ENCODE measurements at regions not wholly inside any gene's neighbourhood (a gene's known extent, or its start where the extent isn't known, plus 50 kb on each side); places are given as distances from the start of the nearest gene placed in this dataset.

GRCh38 chr2:2985020-2985419 is 392.6 kb downstream of the EIPR1 start:
- H3K4me3 Mint-ChIP-seq: no peak overlapping the region
- Histone ChIP-seq H3K4me2 (no peak overlapping the region), H3K4me1 (no peaks in the 10 kb centered on the region), H2AFZ (replicated peaks) (no peak overlapping the region), H3F3A (ENCODE audit: low read depth) (no peaks in the 10 kb centered on the region), H3K79me2 (ENCODE audit: low read depth) (no peaks in the 10 kb centered on the region), H3K9me3 (ENCODE audit: low read depth) (peaks cover 5% of the 10 kb centered on the region), H3K4me3 (no peak overlapping the region), H3K27ac (no peak overlapping the region), H3K36me3 (no peaks in the 10 kb centered on the region), H3K27me3 (no peaks in the 10 kb centered on the region), H3K9ac (no peak overlapping the region), H4K20me1 (ENCODE audit: low read depth) (no peaks in the 10 kb centered on the region)
- H3K36me3 Mint-ChIP-seq: no peaks in the 10 kb centered on the region
- TF ChIP-seq CTCF (IDR thresholded peaks at IDR 0.05) (no peak), EZH2phosphoT487 (IDR thresholded peaks at IDR 0.05) (no peak), EZH2 (IDR thresholded peaks at IDR 0.05) (no peak)
- H3K4me1 Mint-ChIP-seq: no peaks in the 10 kb centered on the region
- no peaks in the 10 kb centered on the region for H3K27me3 Mint-ChIP-seq (ENCODE audit: insufficient read depth, low read depth)
- peaks cover 15% of the 10 kb centered on the region for H3K9me3 Mint-ChIP-seq
- DNase-seq (ENCODE audit: low spot score): no peak
- no peak overlapping the region for H3K27ac Mint-ChIP-seq

GRCh38 chr2:2981000-2981399 is 396.6 kb downstream of the EIPR1 start:
- Histone ChIP-seq H3K79me2 (ENCODE audit: low read depth) (no peaks in the 10 kb centered on the region), H3K4me2 (no peak overlapping the region), H3K9me3 (ENCODE audit: low read depth) (no peaks in the 10 kb centered on the region), H2AFZ (replicated peaks) (no peak overlapping the region), H4K20me1 (ENCODE audit: low read depth) (no peaks in the 10 kb centered on the region), H3K27me3 (no peaks in the 10 kb centered on the region), H3K9ac (no peak overlapping the region), H3K4me3 (no peak overlapping the region), H3K36me3 (no peaks in the 10 kb centered on the region), H3K27ac (no peak overlapping the region), H3K4me1 (no peaks in the 10 kb centered on the region), H3F3A (ENCODE audit: low read depth) (no peaks in the 10 kb centered on the region)
- Mint-ChIP-seq H3K4me1 (no peaks in the 10 kb centered on the region), H3K27me3 (ENCODE audit: insufficient read depth, low read depth) (no peaks in the 10 kb centered on the region), H3K36me3 (no peaks in the 10 kb centered on the region), H3K4me3 (no peak overlapping the region), H3K27ac (no peak overlapping the region), H3K9me3 (peaks cover 4% of the 10 kb centered on the region)
- TF ChIP-seq EZH2 (IDR thresholded peaks at IDR 0.05): no peak
- no peak for TF ChIP-seq EZH2phosphoT487 (IDR thresholded peaks at IDR 0.05)
- TF ChIP-seq CTCF (IDR thresholded peaks at IDR 0.05): no peak
- no peak for DNase-seq (ENCODE audit: low spot score)

GRCh38 chr2:2974982-2975381 is 402.6 kb downstream of the EIPR1 start:
- H3K27ac Mint-ChIP-seq: no peak overlapping the region
- TF ChIP-seq EZH2phosphoT487 (IDR thresholded peaks at IDR 0.05): no peak
- TF ChIP-seq EZH2 (IDR thresholded peaks at IDR 0.05): no peak
- TF ChIP-seq CTCF (IDR thresholded peaks at IDR 0.05): no peak
- no peak overlapping the region for H3K4me2 ChIP-seq

More at GRCh38 chr2:2974982-2975381, 402.6 kb downstream of the EIPR1 start:
- no peak overlapping the region for H3K4me3 ChIP-seq
- no peaks in the 10 kb centered on the region for H3K79me2 ChIP-seq (ENCODE audit: low read depth)
- H3K9ac ChIP-seq: no peak overlapping the region
- no peaks in the 10 kb centered on the region for H3K9me3 ChIP-seq (ENCODE audit: low read depth)
- peaks cover 7% of the 10 kb centered on the region for H3K9me3 Mint-ChIP-seq
- no peaks in the 10 kb centered on the region for H3K4me1 Mint-ChIP-seq
- no peaks in the 10 kb centered on the region for H3K27me3 ChIP-seq
- H3K4me1 ChIP-seq: no peaks in the 10 kb centered on the region
- no peaks in the 10 kb centered on the region for H3K36me3 Mint-ChIP-seq
- H3K27ac ChIP-seq: no peak overlapping the region
- no peak for DNase-seq (ENCODE audit: low spot score)
- H3K4me3 Mint-ChIP-seq: no peak overlapping the region
- H3K36me3 ChIP-seq: no peaks in the 10 kb centered on the region
- H2AFZ ChIP-seq (replicated peaks): no peak overlapping the region
- no peaks in the 10 kb centered on the region for H3F3A ChIP-seq (ENCODE audit: low read depth)
- no peaks in the 10 kb centered on the region for H4K20me1 ChIP-seq (ENCODE audit: low read depth)
- H3K27me3 Mint-ChIP-seq (ENCODE audit: insufficient read depth, low read depth): peaks cover 2% of the 10 kb centered on the region
